Pons (tissue), 1 donor: ENCODE measurements at regions not wholly inside any gene's neighbourhood (a gene's known extent, or its start where the extent isn't known, plus 50 kb on each side); places are given as distances from the start of the nearest gene placed in this dataset.

Experiments
- DNase-seq: peaks from one replicate; pipeline ENCODE4 v3.0.0-alpha.2; 2016; ENCODE audit warnings: low spot score

GRCh38 chr13:98632961-98633360 lies 56.1 kb upstream of the STK24 start:
- peak; percentile 19 for DNase-seq

- DNase-seq, result no peak
Measured at GRCh38 chr13:98629055-98629454, 52.1 kb upstream of the STK24 start.
